HG03060 (cell line): ENCODE measurements at regions not wholly inside any gene's neighbourhood (a gene's known extent, or its start where the extent isn't known, plus 50 kb on each side); places are given as distances from the start of the nearest gene placed in this dataset.

Source experiments
- ATAC-seq: cut with Tn5 transposase; IDR thresholded peaks from one replicate; pipeline ENCODE4 v1.9.1; 2021; ENCODE audit warnings: low read depth, moderate number of reproducible peaks; ENCODE audit not compliant: unreplicated experiment

DNA sequence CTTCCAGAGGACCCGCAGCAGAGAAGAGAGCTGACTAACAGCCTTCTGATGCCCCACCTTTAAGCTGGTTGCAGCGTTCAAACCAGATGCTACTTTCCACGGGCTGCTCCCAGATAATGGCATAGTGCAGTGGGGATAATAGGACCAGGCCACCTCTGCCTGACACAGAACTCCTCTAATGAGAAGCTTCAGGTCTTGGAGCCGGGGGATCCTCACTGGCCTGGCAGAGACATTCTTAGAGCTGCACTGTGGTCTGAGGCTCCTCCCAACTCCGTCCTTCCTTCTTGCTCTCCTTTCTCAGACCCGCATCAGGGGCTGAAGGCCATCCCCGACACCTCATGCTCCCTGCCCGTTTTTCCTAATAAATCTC lies 206.6 kb upstream of the MARCKS start:
- no peak for ATAC-seq

DNA sequence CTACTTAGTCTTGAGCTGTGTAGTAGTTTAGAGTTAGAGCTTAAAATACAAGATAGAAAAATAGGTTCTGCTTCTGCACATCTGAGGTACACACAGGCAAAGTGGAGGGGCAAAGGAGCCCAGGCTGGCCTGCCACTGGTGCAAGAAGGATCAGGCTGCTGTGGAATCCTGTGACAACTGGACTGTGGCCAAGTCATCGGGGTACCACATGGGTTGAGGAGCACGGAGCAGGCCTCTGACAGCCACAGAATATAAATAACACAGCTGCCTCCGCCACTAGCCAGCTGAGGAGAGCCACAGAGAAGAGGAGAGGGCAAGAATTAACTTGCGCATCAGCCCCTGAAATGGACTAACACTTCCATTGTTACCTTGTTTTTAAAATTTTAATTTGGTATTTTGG lies 206.0 kb upstream of the MARCKS start:
- ATAC-seq: no peak

DNA sequence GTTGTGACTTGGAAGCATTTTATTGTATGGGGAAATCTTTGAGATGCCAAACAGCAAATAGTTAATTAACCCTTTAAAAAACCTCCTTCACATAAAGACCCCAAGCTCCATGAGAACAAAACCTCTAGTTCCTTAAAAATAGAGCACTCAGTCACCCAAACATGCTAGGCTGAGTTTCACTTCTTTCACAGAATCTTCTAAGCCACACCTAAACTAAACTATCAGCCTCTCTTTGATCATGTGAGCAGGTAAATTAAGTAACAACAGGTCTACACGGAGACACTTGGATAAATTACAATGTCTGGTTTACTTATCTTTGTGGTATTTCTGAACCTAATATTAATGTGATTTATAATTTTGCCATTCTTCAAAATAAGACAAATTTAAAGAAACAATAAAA lies 205.2 kb upstream of the MARCKS start:
- ATAC-seq: no peak

DNA sequence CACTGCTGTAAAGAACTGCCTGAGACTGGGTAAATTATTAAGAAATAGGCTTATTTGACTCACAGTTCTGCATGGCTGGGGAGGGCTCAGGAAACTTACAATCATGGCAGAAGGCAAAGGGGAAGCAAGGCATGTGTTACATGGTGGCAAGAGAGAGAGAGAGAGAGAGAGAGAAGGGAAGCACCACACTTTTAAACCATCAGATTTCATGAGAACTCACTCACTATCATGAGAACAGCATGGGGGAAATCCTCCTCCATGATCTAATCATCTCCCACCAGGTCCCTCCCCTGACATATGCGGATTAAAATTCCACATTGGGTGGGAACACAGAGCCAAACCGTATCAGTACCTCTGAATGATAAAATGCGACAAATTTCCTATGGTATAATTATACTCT lies 203.9 kb upstream of the MARCKS start:
- ATAC-seq: no peak

DNA sequence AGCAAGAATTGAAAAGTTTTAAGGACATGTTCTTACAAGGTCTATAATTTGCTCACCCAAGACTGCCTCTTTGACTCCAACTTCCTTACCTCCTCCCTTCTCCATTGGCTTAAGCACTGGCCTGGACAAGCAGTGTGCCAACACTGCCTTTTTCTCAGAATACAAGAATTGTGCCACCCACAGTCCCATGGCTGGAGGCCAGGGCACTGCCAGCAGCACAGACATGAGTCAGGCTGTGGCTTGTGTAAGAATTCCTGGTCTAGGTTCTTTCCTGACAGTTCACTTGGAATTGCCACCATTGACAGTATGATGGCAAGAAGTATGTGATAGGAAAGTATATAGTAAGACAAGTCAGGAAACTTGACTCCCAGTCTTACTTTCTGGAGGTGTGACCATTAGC lies 202.7 kb upstream of the MARCKS start:
- ATAC-seq: no peak

DNA sequence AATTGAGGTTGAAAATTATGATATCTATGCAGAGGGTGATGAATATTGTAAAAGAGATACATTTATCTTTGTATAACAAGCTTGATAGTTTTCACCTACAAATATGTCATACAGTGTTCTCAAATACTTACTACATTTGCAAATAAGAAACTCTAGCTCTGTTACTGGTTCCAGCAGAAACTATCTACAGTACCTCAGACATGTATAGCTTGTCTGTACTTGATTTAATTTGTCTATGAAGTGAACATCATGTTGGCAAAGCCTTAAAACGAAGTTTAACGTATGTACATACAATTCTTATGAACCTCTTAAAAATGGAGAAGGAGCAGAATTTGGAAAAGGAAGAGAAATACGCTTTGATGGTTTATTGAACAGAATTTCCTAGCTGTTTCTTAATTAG lies 201.4 kb upstream of the MARCKS start:
- ATAC-seq: no peak

DNA sequence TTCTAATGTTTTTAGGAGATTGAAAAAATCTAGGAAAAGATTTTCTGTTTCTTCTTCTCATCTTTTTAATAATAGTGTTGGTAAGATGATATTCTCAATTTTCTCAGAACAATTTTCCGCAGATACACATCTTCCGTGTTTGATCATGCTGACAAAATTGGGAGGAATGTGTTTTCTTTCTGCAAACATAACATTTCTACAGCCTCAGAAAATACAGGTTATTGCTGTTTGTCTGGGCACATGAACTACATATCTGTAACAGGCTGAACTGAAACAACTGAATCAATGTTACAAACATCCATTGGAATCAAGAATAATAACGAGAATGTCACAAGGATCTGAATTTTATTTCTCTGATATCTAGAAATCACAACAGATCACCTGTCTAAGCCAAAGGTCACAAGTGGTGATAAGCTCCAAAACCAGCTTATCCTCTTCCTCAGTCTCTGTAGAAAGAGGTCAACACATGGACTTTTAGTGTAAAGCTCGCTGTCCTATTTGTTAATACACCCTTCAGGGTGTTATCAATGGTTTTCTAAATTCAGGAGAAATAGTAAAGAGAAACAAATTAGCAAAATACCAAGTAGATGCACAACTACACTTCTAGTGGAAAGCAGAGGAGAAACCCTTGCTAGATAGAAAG lies 197.3 kb upstream of the MARCKS start:
- ATAC-seq: no peak

DNA sequence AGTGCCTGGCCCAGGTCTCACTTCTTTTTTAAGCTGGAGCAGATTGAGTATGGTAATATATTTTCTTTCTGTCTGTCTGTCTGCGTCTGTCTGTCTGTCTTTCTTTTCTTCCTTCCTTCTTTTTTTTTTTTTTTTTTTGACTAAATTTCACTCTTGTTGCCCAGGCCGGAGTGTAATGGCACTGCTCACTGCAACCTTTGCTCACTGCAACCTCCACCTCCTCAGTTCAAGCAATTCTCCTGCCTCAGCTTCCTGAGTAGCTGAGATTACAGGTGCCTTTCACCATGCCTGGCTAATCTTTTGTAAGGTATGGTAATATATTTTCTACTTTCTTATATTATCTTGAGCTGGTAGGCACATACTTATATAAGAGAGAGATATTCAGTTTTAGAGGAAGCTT lies 196.3 kb upstream of the MARCKS start:
- ATAC-seq: no peak

DNA sequence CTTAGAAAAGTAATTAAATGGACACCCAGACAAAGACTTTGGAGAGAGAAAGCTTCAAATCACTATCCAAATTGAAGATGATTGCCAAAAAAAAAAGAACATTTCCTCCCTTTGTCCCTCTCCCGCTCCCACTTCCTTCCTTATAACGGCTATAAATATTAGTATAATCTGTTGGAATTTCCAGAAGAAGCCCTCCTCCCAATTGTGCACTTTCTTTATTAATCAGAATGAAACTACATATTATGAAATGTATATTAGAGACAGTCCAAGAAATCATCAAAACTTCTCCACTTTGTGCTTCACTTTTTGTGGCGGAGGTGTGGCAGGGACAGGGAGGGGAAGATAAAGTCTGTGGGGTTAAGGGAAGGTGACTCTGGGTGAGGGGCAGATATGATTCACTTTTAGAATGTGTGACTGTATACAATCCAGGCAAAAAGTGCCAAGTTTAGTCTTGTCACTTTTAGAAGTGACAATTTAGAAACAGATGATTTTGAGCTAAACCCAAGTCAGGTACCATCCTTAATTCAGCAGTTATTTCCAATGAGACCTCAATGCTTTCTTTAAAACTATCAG lies 195.0 kb upstream of the MARCKS start:
- no peak for ATAC-seq

DNA sequence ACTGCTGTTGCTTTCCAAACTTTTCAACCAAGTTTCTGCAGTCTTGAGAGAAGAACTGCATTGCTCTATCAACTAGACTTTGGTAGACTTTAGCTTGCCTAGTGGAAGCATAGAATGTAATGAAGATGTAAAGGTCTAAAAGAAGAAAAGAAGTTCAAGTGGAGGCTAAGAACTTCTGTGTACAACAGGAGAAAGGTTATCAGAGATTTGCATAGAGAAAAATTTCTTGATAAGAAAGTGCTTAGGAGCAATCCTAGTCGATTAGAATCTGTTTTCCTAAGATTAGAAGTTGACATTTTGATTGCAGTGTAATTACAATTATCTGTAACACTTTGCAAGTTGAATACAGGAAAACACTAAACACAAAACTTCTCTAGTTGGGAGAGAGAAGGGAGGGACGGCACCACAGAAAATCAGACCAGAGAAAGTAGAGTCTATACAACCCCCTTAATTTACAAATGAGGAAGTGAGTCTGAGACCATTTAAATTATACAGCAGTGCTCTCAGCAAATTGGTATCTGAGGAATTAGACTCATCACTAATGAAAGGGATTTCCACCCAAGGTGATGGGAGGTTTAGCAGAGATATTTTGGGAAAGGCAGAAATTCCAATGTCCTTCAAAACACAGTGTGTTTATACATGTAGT lies 194.3 kb upstream of the MARCKS start:
- no peak for ATAC-seq

DNA sequence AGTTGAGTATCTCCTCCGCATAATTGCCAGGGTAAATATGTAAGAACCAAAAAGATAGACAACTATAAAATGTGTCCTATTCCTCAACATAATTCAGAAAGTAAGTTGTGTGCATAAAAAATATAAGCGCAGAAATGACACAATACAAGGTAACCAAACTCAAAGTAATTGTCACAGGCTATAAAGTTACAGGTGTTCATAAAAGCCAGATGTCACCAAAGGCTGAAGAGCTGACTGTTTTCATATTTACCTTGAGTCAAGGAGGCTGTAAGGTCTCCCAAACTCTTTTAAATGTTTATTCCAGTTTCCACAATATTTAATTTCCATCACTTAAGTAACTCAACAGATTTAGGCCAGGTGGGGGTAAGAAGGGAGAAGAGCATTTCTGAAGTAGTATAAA lies 192.2 kb upstream of the MARCKS start:
- ATAC-seq: no peak

DNA sequence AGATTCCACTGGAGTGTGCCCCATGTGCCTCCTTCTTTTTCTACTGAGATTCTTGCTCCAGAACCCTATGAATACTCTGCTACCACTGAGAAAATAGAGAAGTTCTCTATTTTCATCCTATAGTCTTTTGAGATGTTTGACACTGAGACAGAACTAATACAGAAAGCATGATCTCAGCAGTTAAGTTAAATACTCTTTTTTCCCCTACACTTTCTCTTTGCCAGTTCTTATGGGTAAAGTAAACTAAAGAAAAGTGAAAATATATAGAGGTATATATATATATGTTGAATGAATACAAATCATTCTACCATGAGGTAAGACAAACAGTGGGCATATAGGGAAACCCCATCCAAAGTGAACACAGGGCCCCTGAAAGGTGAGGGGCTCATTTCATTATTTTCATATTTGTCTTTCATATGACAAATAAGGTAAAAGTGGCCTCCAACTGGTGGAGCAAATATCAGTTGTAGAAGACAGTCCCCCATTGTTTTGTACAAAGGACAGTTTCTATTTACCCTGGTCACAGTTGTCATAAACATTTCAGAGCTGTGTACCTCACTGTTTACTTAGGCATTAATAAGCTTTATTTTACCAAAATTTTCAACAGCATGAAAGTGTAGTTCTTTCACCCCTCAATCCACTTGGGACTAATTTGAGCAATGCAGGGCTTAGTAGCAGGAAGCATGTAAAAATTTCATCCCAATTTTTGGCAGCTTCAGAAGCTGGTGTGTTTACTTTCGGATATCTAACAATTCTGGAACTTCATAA lies 188.3 kb upstream of the MARCKS start:
- ATAC-seq: no peak

DNA sequence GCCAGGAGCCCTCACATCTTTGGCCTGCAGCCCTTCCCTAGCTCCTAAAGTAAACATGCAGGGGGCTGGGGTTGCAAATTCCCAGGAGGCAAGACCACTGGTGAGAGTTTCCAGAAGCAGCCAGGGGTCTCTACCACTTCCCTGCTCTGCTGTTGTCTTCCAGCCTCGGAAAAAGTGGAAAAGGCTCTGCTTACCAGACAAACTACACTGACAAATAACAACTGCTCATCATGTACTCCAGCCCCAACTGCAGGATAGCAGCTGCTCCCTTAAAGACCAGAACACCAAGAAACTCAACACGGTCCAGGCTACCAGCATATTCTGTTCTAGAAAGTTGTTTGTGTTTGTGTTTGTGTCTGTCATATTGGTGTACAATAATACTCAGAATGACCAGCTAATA lies 187.5 kb upstream of the MARCKS start:
- ATAC-seq: no peak

DNA sequence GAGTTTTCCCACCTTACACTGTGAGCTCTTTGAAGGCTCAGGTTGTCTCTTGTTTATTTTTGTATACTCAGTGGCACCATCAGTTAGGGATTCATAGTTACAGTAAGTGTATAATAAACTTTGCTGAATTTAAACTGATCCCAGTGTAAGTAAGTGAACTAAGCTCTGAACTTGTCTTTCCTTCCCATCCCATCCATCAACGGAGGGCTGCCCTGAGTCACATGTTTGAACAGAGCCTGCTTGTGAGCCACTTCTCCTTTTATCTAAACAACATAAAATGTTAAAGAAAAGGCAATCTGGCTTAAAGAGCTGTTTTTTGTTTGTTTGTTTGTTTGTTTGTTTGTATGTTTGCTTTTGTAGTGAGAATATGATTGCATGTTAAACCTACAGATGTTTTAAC lies 185.7 kb upstream of the MARCKS start:
- no peak for ATAC-seq

DNA sequence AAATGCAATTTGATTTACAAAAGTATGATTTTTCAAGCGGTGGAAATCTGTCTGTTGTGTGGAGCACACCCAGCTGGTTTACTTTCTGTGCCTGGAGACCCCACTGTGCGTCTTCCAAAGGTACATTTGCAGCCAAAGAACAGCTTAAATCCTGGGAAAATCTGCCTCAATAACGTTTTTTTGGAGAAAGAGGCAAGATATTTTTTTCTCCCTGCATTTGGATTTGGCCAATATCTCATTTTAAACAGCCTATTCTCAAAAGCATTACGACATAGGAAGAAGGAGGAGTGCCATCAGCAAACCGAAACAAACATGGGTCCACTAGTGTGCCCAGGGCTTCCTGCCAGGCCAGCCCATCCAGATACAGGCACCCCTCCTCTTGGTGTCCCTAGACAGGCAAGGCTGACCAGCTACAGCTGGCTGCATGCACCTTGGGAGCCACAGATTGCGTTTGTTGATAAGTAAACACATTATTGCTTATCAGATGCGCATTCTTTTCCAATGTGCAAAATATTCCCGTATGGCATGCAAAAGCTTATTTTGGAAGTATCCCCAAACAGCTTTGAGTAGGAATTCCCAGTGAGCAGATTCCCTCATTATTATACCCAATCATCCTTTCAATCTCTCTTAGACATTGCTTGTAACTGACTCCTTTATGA lies 184.5 kb upstream of the MARCKS start:
- no peak for ATAC-seq

DNA sequence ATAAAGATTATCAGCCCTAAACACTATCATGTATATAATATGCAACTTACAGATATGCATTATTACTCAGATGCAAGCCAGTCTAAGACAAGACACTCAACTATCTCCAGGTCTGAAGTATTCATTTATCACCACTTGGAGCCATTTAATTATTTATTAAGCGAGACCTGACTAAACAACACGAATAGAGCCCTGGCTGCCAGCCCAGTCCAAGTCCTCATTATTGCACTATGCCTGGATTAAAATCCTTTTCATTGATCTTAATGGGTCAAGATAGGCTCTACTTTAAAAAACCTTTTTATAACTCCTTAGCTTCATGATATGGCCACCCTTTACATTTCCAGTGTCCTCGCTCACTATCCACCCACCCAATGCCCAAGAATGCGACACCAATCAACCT lies 183.1 kb upstream of the MARCKS start:
- ATAC-seq: no peak

DNA sequence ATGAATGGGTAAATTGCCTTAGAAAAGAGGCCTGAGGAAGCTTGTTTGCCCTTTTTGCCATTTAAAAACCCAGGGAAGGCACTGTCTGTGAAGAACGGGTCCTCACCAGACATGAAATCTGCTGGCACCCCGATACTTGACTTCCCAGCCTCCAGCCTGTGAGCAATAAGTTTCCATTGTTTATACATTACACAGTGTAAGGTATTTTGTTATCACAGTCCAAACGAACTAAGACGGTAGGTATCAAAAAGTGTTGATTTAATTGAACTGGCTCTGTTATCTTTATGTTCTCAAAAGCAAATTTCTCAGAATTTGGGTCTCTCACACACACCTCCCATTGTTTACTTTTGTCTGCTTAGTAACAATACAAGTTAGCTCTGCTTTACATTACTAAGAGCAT lies 181.1 kb upstream of the MARCKS start:
- ATAC-seq: no peak

DNA sequence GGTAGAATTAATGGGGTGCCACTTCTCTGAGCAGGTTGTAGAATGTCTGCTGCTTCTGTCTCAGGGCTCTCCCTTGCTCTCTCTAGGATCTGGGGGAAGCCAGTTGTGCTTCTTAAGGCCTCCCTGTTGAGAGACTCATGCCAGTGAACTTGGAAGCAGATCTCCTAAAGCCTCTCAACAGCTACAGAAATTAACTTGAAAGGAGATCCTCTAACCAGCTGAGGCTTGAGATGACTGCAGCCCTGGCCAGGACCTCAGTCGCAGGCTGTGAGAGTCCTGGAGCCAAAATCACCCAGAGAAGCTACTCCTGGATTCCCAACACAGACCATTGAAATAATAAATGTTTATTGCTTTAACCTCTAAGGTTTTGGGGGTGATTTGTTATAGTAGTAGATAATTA lies 180.2 kb upstream of the MARCKS start:
- ATAC-seq: no peak

DNA sequence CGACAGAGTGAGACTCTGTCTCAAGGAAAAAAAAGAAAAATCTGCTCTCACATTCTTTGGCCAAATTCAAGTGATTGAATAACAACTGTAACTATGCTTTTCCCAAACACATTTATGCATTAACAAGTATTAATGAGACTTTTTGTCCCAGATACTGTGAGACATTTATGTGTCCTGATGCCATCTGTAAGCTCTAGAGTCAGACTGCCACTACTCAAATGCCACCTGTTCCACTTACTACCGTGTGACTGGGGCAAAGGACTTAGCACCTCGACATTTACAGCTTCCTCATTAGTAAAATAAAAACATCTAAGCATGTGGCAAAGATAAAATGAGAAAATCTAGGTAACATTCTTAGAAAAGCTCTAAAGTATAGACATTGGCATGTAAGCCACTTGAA lies 178.1 kb upstream of the MARCKS start:
- ATAC-seq: no peak

DNA sequence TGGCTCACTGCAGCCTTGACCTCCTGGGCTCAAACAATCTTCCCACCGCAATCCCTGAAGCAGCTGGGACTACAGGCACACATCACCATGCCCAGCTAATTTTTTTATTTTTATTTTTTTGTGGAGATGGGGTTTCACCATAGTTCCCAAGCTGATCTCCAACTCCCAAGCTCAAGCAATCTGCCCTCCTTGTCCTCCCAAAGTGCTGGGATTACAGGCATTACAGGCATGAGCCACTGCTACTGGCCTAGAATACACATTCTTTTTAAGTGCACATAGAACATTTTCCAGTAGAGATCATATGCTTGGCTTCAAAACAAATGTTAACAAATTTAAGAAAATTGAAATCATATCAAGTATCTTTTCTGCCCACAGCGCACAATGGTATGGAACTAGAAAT lies 176.8 kb upstream of the MARCKS start:
- ATAC-seq: no peak

DNA sequence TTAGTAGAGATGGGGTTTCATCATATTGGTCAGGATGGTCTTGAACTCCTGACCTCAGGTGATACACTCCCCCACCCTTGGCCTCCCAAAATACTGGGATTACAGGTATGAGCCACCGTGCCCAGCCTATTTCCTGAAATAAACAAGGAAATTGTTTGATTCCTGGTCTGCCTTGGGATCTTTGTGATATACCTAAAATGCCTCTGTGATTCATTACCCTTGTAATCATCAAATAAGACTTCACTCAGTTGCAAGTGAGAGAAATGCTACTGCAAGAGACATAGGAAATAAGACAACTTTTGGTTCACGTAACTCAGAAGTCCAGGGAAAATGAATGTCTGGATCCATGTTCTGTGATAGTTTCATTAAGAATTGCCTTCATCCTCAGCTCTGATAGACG lies 173.2 kb upstream of the MARCKS start:
- no peak for ATAC-seq
